PC-3 (cell line): ENCODE measurements at regions not wholly inside any gene's neighbourhood (a gene's known extent, or its start where the extent isn't known, plus 50 kb on each side); places are given as distances from the start of the nearest gene placed in this dataset.

Source experiments
- EZH2 ChIP-seq: fragments of 300-600 bp; sonication (generic); IDR thresholded peaks from one replicate; pipeline ENCODE4 v1.6.1; 2017; ENCODE audit warnings: antibody characterized with exemption, mild to moderate bottlenecking, low read length; ENCODE audit not compliant: unreplicated experiment
- EZH2phosphoT487 ChIP-seq: fragments of 300-600 bp; sonication (generic); IDR thresholded peaks from 2 replicates; pipeline ENCODE4 v1.6.1; 2018; ENCODE audit warnings: mild to moderate bottlenecking, antibody characterized with exemption, low read length, borderline replicate concordance
- TF ChIP-seq, protein P1 (sequence below): fragments of 300-600 bp; sonication (generic); conservative IDR thresholded peaks from 2 replicates; pipeline ENCODE4 v1.5.1; 2017; ENCODE audit warnings: antibody characterized with exemption, low read depth, mild to moderate bottlenecking, low read length

DNA sequence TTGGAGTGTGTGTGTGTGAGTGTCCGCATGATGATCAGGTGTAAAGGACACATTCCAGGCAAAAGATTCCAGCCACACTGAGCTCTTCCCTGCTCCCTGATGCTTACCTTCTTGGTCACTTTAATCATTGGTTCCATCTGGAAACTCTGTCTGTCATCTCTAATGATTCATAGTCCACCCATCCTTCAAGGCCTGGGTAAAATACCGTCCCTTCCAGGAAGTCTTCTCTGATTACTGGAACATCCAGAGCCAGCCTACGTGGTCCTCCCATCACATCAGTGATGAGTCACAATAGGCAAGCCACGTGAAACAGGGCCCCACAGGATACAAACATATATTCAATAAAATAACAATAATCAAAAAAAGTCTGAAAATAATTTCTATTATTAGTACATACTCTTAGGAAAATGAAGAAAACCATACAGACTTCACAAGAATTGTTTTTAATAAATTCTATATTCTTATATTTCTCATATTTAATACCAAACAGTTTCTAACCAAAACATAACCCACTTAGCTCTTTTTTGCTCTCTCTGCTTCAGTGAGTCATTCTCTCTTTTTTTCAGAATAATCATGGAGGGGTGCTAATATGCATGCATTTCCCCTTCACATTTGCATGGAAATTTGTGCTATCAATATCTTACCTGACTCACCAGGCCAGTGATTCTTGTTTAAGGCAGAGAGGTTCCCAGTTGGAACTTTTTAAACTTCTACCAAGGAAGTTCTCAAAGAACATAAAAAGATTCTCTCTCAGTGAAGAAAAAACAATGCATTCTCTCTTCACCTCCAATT is 263.2 kb downstream of the TOX3 start:
- TF ChIP-seq, protein P1, sequence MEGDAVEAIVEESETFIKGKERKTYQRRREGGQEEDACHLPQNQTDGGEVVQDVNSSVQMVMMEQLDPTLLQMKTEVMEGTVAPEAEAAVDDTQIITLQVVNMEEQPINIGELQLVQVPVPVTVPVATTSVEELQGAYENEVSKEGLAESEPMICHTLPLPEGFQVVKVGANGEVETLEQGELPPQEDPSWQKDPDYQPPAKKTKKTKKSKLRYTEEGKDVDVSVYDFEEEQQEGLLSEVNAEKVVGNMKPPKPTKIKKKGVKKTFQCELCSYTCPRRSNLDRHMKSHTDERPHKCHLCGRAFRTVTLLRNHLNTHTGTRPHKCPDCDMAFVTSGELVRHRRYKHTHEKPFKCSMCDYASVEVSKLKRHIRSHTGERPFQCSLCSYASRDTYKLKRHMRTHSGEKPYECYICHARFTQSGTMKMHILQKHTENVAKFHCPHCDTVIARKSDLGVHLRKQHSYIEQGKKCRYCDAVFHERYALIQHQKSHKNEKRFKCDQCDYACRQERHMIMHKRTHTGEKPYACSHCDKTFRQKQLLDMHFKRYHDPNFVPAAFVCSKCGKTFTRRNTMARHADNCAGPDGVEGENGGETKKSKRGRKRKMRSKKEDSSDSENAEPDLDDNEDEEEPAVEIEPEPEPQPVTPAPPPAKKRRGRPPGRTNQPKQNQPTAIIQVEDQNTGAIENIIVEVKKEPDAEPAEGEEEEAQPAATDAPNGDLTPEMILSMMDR, result no peak
- TF ChIP-seq EZH2phosphoT487 (no peak), EZH2 (no peak)
